ENCODE measurements at regions not wholly inside any gene's neighbourhood (a gene's known extent, or its start where the extent isn't known, plus 50 kb on each side); places are given as distances from the start of the nearest gene placed in this dataset.

- Histone ChIP-seq H3K79me2 (ENCODE audit: low read depth) (no peaks in the 10 kb centered on the region), H3K4me2 (no peak overlapping the region), H4K20me1 (ENCODE audit: low read depth) (no peaks in the 10 kb centered on the region), H3K4me1 (no peaks in the 10 kb centered on the region), H3K9me3 (ENCODE audit: low read depth) (no peaks in the 10 kb centered on the region), H2AFZ (replicated peaks) (no peak overlapping the region), H3F3A (ENCODE audit: low read depth) (no peaks in the 10 kb centered on the region), H3K27me3 (no peaks in the 10 kb centered on the region), H3K4me3 (no peak overlapping the region), H3K27ac (no peak overlapping the region), H3K36me3 (no peaks in the 10 kb centered on the region), H3K9ac (no peak overlapping the region)
- Mint-ChIP-seq H3K36me3 (no peaks in the 10 kb centered on the region), H3K9me3 (no peaks in the 10 kb centered on the region), H3K4me3 (no peak overlapping the region), H3K4me1 (peaks cover 9% of the 10 kb centered on the region), H3K27ac (no peak overlapping the region), H3K27me3 (ENCODE audit: insufficient read depth, low read depth) (peaks cover 2% of the 10 kb centered on the region)
- no peak for DNase-seq (ENCODE audit: low spot score)
- no peak for TF ChIP-seq EZH2phosphoT487 (IDR thresholded peaks at IDR 0.05)
Measured at GRCh38 chr7:110291430-110291829, 799.5 kb upstream of the LRRN3 start.

GRCh38 chr7:110296321-110296720, 794.6 kb upstream of the LRRN3 start:
- H3K27ac ChIP-seq = no peak overlapping the region
- no peak for TF ChIP-seq EZH2phosphoT487 (IDR thresholded peaks at IDR 0.05)
- TF ChIP-seq CTCF (IDR thresholded peaks at IDR 0.05) = no peak
- no peak overlapping the region for H3K4me3 ChIP-seq
- Mint-ChIP-seq H3K36me3 (peaks cover 1% of the 10 kb centered on the region), H3K4me3 (no peak overlapping the region), H3K27ac (no peak overlapping the region), H3K27me3 (ENCODE audit: insufficient read depth, low read depth) (no peaks in the 10 kb centered on the region), H3K9me3 (peaks cover 2% of the 10 kb centered on the region), H3K4me1 (peaks cover 9% of the 10 kb centered on the region)
- H3F3A ChIP-seq (ENCODE audit: low read depth) = no peaks in the 10 kb centered on the region
- no peaks in the 10 kb centered on the region for H3K9me3 ChIP-seq (ENCODE audit: low read depth)
- H3K27me3 ChIP-seq = no peaks in the 10 kb centered on the region
- no peaks in the 10 kb centered on the region for H3K79me2 ChIP-seq (ENCODE audit: low read depth)
- no peaks in the 10 kb centered on the region for H3K4me1 ChIP-seq
- no peak overlapping the region for H2AFZ ChIP-seq (replicated peaks)
- DNase-seq (ENCODE audit: low spot score) = no peak
- no peaks in the 10 kb centered on the region for H4K20me1 ChIP-seq (ENCODE audit: low read depth)
- H3K4me2 ChIP-seq = no peak overlapping the region
- no peaks in the 10 kb centered on the region for H3K36me3 ChIP-seq
- no peak overlapping the region for H3K9ac ChIP-seq

GRCh38 chr7:110307776-110308175, 783.2 kb upstream of the LRRN3 start:
- Mint-ChIP-seq H3K9me3 (peaks cover 4% of the 10 kb centered on the region), H3K4me3 (no peak overlapping the region), H3K4me1 (no peaks in the 10 kb centered on the region), H3K27me3 (ENCODE audit: insufficient read depth, low read depth) (peaks cover 2% of the 10 kb centered on the region), H3K27ac (no peak overlapping the region), H3K36me3 (no peaks in the 10 kb centered on the region)
- no peaks in the 10 kb centered on the region for H3K79me2 ChIP-seq (ENCODE audit: low read depth)
- peaks cover 7% of the 10 kb centered on the region for H3F3A ChIP-seq (ENCODE audit: low read depth)
- TF ChIP-seq EZH2 (IDR thresholded peaks at IDR 0.05) = no peak
- no peak for TF ChIP-seq EZH2phosphoT487 (IDR thresholded peaks at IDR 0.05)
- no peak overlapping the region for H3K4me3 ChIP-seq
- no peak overlapping the region for H3K9ac ChIP-seq
- H3K4me2 ChIP-seq = no peak overlapping the region
- no peaks in the 10 kb centered on the region for H4K20me1 ChIP-seq (ENCODE audit: low read depth)
- H3K27ac ChIP-seq = no peak overlapping the region
- no peak for DNase-seq (ENCODE audit: low spot score)
- no peaks in the 10 kb centered on the region for H3K27me3 ChIP-seq
- H3K36me3 ChIP-seq = no peaks in the 10 kb centered on the region
- no peaks in the 10 kb centered on the region for H3K9me3 ChIP-seq (ENCODE audit: low read depth)
- H2AFZ ChIP-seq (replicated peaks) = no peak overlapping the region
- peaks cover 16% of the 10 kb centered on the region for H3K4me1 ChIP-seq

GRCh38 chr7:110308791-110309190, 782.1 kb upstream of the LRRN3 start:
- H3K27ac Mint-ChIP-seq = no peak overlapping the region
- Histone ChIP-seq H3K79me2 (ENCODE audit: low read depth) (no peaks in the 10 kb centered on the region), H3K27ac (no peak overlapping the region), H3K4me1 (peaks cover 16% of the 10 kb centered on the region), H3K9me3 (ENCODE audit: low read depth) (no peaks in the 10 kb centered on the region), H3K9ac (no peak overlapping the region), H3K4me3 (no peak overlapping the region), H3K4me2 (peak overlapping the region; percentile 6), H3K36me3 (no peaks in the 10 kb centered on the region), H3K27me3 (no peaks in the 10 kb centered on the region), H2AFZ (replicated peaks) (no peak overlapping the region), H3F3A (ENCODE audit: low read depth) (peaks cover 7% of the 10 kb centered on the region), H4K20me1 (ENCODE audit: low read depth) (no peaks in the 10 kb centered on the region)
- peak; percentile 42 for DNase-seq (ENCODE audit: low spot score)
- H3K4me3 Mint-ChIP-seq = no peak overlapping the region
- TF ChIP-seq CTCF (IDR thresholded peaks at IDR 0.05) = no peak
- peaks cover 7% of the 10 kb centered on the region for H3K9me3 Mint-ChIP-seq
- H3K36me3 Mint-ChIP-seq = no peaks in the 10 kb centered on the region
- no peaks in the 10 kb centered on the region for H3K4me1 Mint-ChIP-seq
- peaks cover 2% of the 10 kb centered on the region for H3K27me3 Mint-ChIP-seq (ENCODE audit: insufficient read depth, low read depth)

All from neural progenitor cell (in vitro differentiated cells).